Lower lobe of right lung (tissue), 2 donors: ENCODE measurements at regions not wholly inside any gene's neighbourhood (a gene's known extent, or its start where the extent isn't known, plus 50 kb on each side); places are given as distances from the start of the nearest gene placed in this dataset.

Experiments
- ATAC-seq, 2 donors: fragments of 200-7000 bp; cut with Tn5 transposase; one replicate each; pipeline ENCODE4 v1.9.1; 2020 to 2022; ENCODE audit warnings: mild to moderate bottlenecking in 2 of 2, moderate library complexity in 2 of 2
- DNase-seq: peaks from one replicate; pipeline ENCODE4 v3.0.0-alpha.2; 2020
- H3K27ac ChIP-seq: fragments of 200-600 bp; one replicate; pipeline ENCODE4 v1.8.0; 2022
- H3K27me3 ChIP-seq: fragments of 200-600 bp; one replicate; pipeline ENCODE4 v1.8.0; 2022; ENCODE audit warnings: low read depth
- H3K36me3 ChIP-seq: fragments of 200-600 bp; one replicate; pipeline ENCODE4 v1.8.0; 2022; ENCODE audit warnings: mild to moderate bottlenecking
- H3K4me1 ChIP-seq: fragments of 200-600 bp; one replicate; pipeline ENCODE4 v1.8.0; 2022
- H3K4me3 ChIP-seq: fragments of 200-600 bp; one replicate; pipeline ENCODE4 v1.8.0; 2022; ENCODE audit warnings: mild to moderate bottlenecking
- H3K9me3 ChIP-seq: fragments of 200-600 bp; one replicate; pipeline ENCODE4 v1.8.0; 2022
- CTCF ChIP-seq: fragments of 200-600 bp; IDR thresholded peaks from one replicate; pipeline ENCODE4 v1.8.0; 2022; ENCODE audit warnings: antibody characterized with exemption, mild to moderate bottlenecking
- intact Hi-C: fragments of 100-400 bp; cut with DNase I; formaldehyde crosslinking; loops from one replicate; pipeline ENCODE4 v1.11.0; 2022
- donor health status: DM: no; HTN: yes; CAD: no; lungs with severe emphysema.

GRCh38 chr7:90007001-90007654 lies 147.1 kb upstream of the STEAP1 start:
- H3K27me3 ChIP-seq, result no peaks in the 10 kb centered on the region
- ATAC-seq, result no peak
- no peak overlapping the region for H3K27ac ChIP-seq
- H3K9me3 ChIP-seq, result no peaks in the 10 kb centered on the region
- intact Hi-C loops, result no loop called here
- TF ChIP-seq CTCF, result no peak
- no peaks in the 10 kb centered on the region for H3K36me3 ChIP-seq
- H3K4me3 ChIP-seq, result no peak overlapping the region
- DNase-seq, result no peak
- no peaks in the 10 kb centered on the region for H3K4me1 ChIP-seq

GRCh38 chr7:90007831-90008230 lies 146.4 kb upstream of the STEAP1 start:
- ATAC-seq, result no peak

GRCh38 chr7:90022213-90022612 lies 132.1 kb upstream of the STEAP1 start:
- no peak overlapping the region for H3K4me3 ChIP-seq
- intact Hi-C loops, result no loop called here
- no peaks in the 10 kb centered on the region for H3K9me3 ChIP-seq
- no peaks in the 10 kb centered on the region for H3K36me3 ChIP-seq
- no peak overlapping the region for H3K27ac ChIP-seq
- no peak for TF ChIP-seq CTCF
- DNase-seq, result no peak
- no peaks in the 10 kb centered on the region for H3K27me3 ChIP-seq
- H3K4me1 ChIP-seq, result no peaks in the 10 kb centered on the region
- ATAC-seq, result no peak

More at GRCh38 chr7:90007831-90008230, 146.4 kb upstream of the STEAP1 start:
- TF ChIP-seq CTCF, result no peak
- Histone ChIP-seq H3K27ac (no peak overlapping the region), H3K36me3 (no peaks in the 10 kb centered on the region), H3K4me3 (no peak overlapping the region), H3K4me1 (no peaks in the 10 kb centered on the region), H3K9me3 (no peaks in the 10 kb centered on the region), H3K27me3 (no peaks in the 10 kb centered on the region)
- intact Hi-C loops, result no loop called here
- DNase-seq, result no peak

- Histone ChIP-seq H3K9me3 (no peaks in the 10 kb centered on the region), H3K36me3 (no peaks in the 10 kb centered on the region), H3K4me3 (no peak overlapping the region), H3K27me3 (no peaks in the 10 kb centered on the region), H3K27ac (no peak overlapping the region), H3K4me1 (no peaks in the 10 kb centered on the region)
- DNase-seq (no peak), ATAC-seq (no peak)
- intact Hi-C loops, result no loop called here
- no peak for TF ChIP-seq CTCF
These were observed 128.5 kb upstream of the STEAP1 start for GRCh38 chr7:90025771-90026170.

GRCh38 chr7:90033850-90034249 lies 120.4 kb upstream of the STEAP1 start:
- no peaks in the 10 kb centered on the region for H3K4me1 ChIP-seq
- intact Hi-C loops, result no loop called here
- no peak for TF ChIP-seq CTCF
- no peaks in the 10 kb centered on the region for H3K36me3 ChIP-seq
- no peak overlapping the region for H3K27ac ChIP-seq
- ATAC-seq (no peak), DNase-seq (no peak)
- no peaks in the 10 kb centered on the region for H3K9me3 ChIP-seq
- no peaks in the 10 kb centered on the region for H3K27me3 ChIP-seq
- H3K4me3 ChIP-seq, result no peak overlapping the region

GRCh38 chr7:90053094-90053493 lies 101.2 kb upstream of the STEAP1 start:
- Histone ChIP-seq H3K27ac (no peak overlapping the region), H3K36me3 (no peaks in the 10 kb centered on the region), H3K9me3 (no peaks in the 10 kb centered on the region), H3K27me3 (no peaks in the 10 kb centered on the region), H3K4me1 (no peaks in the 10 kb centered on the region), H3K4me3 (no peak overlapping the region)
- DNase-seq (no peak), ATAC-seq (no peak)
- intact Hi-C loops, result no loop called here
- TF ChIP-seq CTCF, result no peak
